ENCODE measurements at regions not wholly inside any gene's neighbourhood (a gene's known extent, or its start where the extent isn't known, plus 50 kb on each side); places are given as distances from the start of the nearest gene placed in this dataset.

DNA sequence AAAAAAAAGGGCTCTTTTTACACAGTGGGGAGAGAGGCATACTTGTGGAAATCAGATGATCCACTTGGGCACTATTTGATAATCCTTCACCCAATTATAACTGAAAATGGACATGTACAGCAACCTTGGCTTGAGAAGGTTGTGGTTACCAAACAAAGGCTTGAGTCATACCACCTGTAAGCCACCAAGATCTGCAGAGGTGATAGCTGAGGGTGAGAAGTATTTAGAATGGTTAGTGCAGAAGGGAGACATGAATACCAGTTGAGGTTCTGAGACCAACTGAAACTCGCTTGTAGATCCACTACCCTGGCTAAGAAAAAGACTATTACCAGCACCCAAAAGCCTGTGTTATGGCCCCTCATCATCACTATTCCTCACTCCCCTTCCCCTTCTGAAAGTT, 614.0 kb downstream of the STIM2 start:
- H3K4me1 ChIP-seq (ENCODE audit: control insufficient read depth, extremely low read depth, insufficient read depth, low read length) = no peaks in the 10 kb centered on the region
- no peaks in the 10 kb centered on the region for H3K79me2 ChIP-seq (ENCODE audit: control insufficient read depth, insufficient read depth, low read length)
- H3K36me3 ChIP-seq (ENCODE audit: control insufficient read depth, insufficient read depth, low read length) = no peaks in the 10 kb centered on the region
- no peaks in the 10 kb centered on the region for H3K9me3 ChIP-seq (ENCODE audit: control insufficient read depth, insufficient read depth, low read depth, low read length)
- no peak overlapping the region for H3K4me3 ChIP-seq (replicated peaks in 1 of 4; ENCODE audit: control extremely low read depth in 1 of 4, insufficient read depth in 1 of 4, low read depth in 3 of 4, low read length in 4 of 4)
- TF ChIP-seq EZH2 (IDR thresholded peaks at IDR 0.05; ENCODE audit: low read length, missing control alignments) = no peak
- TF ChIP-seq, protein P1, sequence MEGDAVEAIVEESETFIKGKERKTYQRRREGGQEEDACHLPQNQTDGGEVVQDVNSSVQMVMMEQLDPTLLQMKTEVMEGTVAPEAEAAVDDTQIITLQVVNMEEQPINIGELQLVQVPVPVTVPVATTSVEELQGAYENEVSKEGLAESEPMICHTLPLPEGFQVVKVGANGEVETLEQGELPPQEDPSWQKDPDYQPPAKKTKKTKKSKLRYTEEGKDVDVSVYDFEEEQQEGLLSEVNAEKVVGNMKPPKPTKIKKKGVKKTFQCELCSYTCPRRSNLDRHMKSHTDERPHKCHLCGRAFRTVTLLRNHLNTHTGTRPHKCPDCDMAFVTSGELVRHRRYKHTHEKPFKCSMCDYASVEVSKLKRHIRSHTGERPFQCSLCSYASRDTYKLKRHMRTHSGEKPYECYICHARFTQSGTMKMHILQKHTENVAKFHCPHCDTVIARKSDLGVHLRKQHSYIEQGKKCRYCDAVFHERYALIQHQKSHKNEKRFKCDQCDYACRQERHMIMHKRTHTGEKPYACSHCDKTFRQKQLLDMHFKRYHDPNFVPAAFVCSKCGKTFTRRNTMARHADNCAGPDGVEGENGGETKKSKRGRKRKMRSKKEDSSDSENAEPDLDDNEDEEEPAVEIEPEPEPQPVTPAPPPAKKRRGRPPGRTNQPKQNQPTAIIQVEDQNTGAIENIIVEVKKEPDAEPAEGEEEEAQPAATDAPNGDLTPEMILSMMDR (conservative IDR thresholded peaks at IDR 0.05 in 1 of 2, IDR thresholded peaks at IDR 0.05 in 1 of 2; ENCODE audit: low read depth in 1 of 2, low read length in 2 of 2) = no peak
- no peak overlapping the region for H3K4me2 ChIP-seq (ENCODE audit: extremely low read depth, insufficient read depth, low read length)
- no peaks in the 10 kb centered on the region for H3K27me3 ChIP-seq (ENCODE audit: control insufficient read depth, insufficient read depth, low read length)
- H2AFZ ChIP-seq (ENCODE audit: low read length) = no peak overlapping the region
- H3K9ac ChIP-seq (ENCODE audit: insufficient read depth, low read length) = no peak overlapping the region
- H4K20me1 ChIP-seq (ENCODE audit: control insufficient read depth, extremely low read depth, insufficient read depth, low read length) = no peaks in the 10 kb centered on the region
- H3K27ac ChIP-seq (ENCODE audit: insufficient read depth, low read length) = no peak overlapping the region
- DNase-seq (ENCODE audit: low read depth in 2 of 2) = peak in 1 of 2 donors; percentile 8

DNA sequence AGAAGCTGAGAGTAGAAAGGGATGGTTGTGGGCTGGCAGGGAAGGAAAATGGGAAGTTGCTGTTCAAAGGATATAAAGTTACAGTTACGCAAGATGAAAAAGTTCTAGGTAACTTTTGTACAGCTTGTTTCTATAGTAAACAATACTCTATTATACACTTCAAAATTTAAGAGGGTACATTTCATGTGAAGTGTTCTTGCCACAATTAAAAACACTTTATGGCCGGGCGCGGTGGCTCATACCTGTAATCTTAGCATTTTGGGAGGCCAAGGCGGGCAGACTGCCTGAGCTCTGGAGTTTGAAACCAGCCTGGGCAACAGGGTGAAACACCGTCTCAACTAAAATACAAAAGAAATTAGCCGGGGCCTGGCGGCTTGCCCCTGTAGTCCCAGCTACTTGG, 623.6 kb downstream of the STIM2 start:
- H3K4me3 ChIP-seq (replicated peaks in 1 of 4; ENCODE audit: control extremely low read depth in 1 of 4, insufficient read depth in 1 of 4, low read depth in 3 of 4, low read length in 4 of 4) = no peak overlapping the region
- H3K4me1 ChIP-seq (ENCODE audit: control insufficient read depth, extremely low read depth, insufficient read depth, low read length) = no peaks in the 10 kb centered on the region
- TF ChIP-seq, protein P1 (conservative IDR thresholded peaks at IDR 0.05 in 1 of 2, IDR thresholded peaks at IDR 0.05 in 1 of 2; ENCODE audit: low read depth in 1 of 2, low read length in 2 of 2) = no peak
- no peak for TF ChIP-seq EZH2 (IDR thresholded peaks at IDR 0.05; ENCODE audit: low read length, missing control alignments)
- H3K9ac ChIP-seq (ENCODE audit: insufficient read depth, low read length) = no peak overlapping the region
- H3K27ac ChIP-seq (ENCODE audit: insufficient read depth, low read length) = no peak overlapping the region
- no peaks in the 10 kb centered on the region for H3K36me3 ChIP-seq (ENCODE audit: control insufficient read depth, insufficient read depth, low read length)
- H3K27me3 ChIP-seq (ENCODE audit: control insufficient read depth, insufficient read depth, low read length) = no peaks in the 10 kb centered on the region
- H3K4me2 ChIP-seq (ENCODE audit: extremely low read depth, insufficient read depth, low read length) = no peak overlapping the region
- H3K9me3 ChIP-seq (ENCODE audit: control insufficient read depth, insufficient read depth, low read depth, low read length) = no peaks in the 10 kb centered on the region
- no peaks in the 10 kb centered on the region for H4K20me1 ChIP-seq (ENCODE audit: control insufficient read depth, extremely low read depth, insufficient read depth, low read length)
- DNase-seq (ENCODE audit: low read depth in 2 of 2) = no peak
- no peaks in the 10 kb centered on the region for H3K79me2 ChIP-seq (ENCODE audit: control insufficient read depth, insufficient read depth, low read length)
- no peak overlapping the region for H2AFZ ChIP-seq (ENCODE audit: low read length)

DNA sequence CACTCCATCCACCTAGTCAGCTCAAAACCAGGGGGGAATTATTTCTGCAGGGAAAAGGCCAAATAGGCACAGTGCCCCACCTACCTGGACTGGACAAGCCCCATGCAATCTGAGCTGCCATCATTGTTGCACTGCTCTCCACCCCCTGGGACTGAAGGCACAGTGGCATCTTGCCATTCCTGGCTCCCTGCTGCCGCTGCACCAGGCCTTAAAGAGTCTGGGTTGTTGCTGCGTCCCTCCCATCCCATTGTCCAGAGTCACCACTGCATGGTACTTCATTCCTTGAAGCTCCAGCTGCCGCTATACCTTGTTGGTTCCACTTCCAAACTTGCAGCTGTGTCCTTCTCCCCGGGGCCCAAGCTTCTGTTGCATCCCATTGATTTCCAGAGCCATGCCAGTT, 629.7 kb downstream of the STIM2 start:
- H3K9me3 ChIP-seq (ENCODE audit: control insufficient read depth, insufficient read depth, low read depth, low read length) = no peaks in the 10 kb centered on the region
- no peak for DNase-seq (ENCODE audit: low read depth in 2 of 2)
- no peaks in the 10 kb centered on the region for H3K27me3 ChIP-seq (ENCODE audit: control insufficient read depth, insufficient read depth, low read length)
- H3K9ac ChIP-seq (ENCODE audit: insufficient read depth, low read length) = no peak overlapping the region
- no peak overlapping the region for H3K4me2 ChIP-seq (ENCODE audit: extremely low read depth, insufficient read depth, low read length)
- no peak overlapping the region for H3K4me3 ChIP-seq (replicated peaks in 1 of 4; ENCODE audit: control extremely low read depth in 1 of 4, insufficient read depth in 1 of 4, low read depth in 3 of 4, low read length in 4 of 4)
- no peak overlapping the region for H2AFZ ChIP-seq (ENCODE audit: low read length)
- no peaks in the 10 kb centered on the region for H3K4me1 ChIP-seq (ENCODE audit: control insufficient read depth, extremely low read depth, insufficient read depth, low read length)
- no peaks in the 10 kb centered on the region for H3K36me3 ChIP-seq (ENCODE audit: control insufficient read depth, insufficient read depth, low read length)
- H3K27ac ChIP-seq (ENCODE audit: insufficient read depth, low read length) = no peak overlapping the region
- no peaks in the 10 kb centered on the region for H4K20me1 ChIP-seq (ENCODE audit: control insufficient read depth, extremely low read depth, insufficient read depth, low read length)
- H3K79me2 ChIP-seq (ENCODE audit: control insufficient read depth, insufficient read depth, low read length) = no peaks in the 10 kb centered on the region
- TF ChIP-seq EZH2 (IDR thresholded peaks at IDR 0.05; ENCODE audit: low read length, missing control alignments) = no peak
- TF ChIP-seq, protein P1 (conservative IDR thresholded peaks at IDR 0.05 in 1 of 2, IDR thresholded peaks at IDR 0.05 in 1 of 2; ENCODE audit: low read depth in 1 of 2, low read length in 2 of 2) = no peak

Data from fibroblast of lung (primary cell).